Mucosa of descending colon (tissue), 3 donors: ENCODE measurements at regions not wholly inside any gene's neighbourhood (a gene's known extent, or its start where the extent isn't known, plus 50 kb on each side); places are given as distances from the start of the nearest gene placed in this dataset.

ENCODE experiments used
- ATAC-seq: fragments of 200-7000 bp; cut with Tn5 transposase; one replicate; pipeline ENCODE4 v1.9.1; 2020; ENCODE audit warnings: mild to moderate bottlenecking, moderate library complexity
- DNase-seq, 3 donors: peaks; one replicate each; pipeline ENCODE4 v3.0.0-alpha.2; 2020
- H3K36me3 ChIP-seq: fragments of 200-600 bp; one replicate; pipeline ENCODE4 v1.8.0; 2021; ENCODE audit warnings: low read depth, mild to moderate bottlenecking
- H3K4me1 ChIP-seq: fragments of 200-600 bp; one replicate; pipeline ENCODE4 v1.8.0; 2021; ENCODE audit warnings: low read depth, mild to moderate bottlenecking
- H3K4me3 ChIP-seq: fragments of 200-600 bp; one replicate; pipeline ENCODE4 v1.8.0; 2021; ENCODE audit warnings: mild to moderate bottlenecking
- H3K9me3 ChIP-seq: fragments of 200-600 bp; one replicate; pipeline ENCODE4 v1.8.0; 2021; ENCODE audit warnings: mild to moderate bottlenecking
- CTCF ChIP-seq: fragments of 200-600 bp; IDR thresholded peaks from one replicate; pipeline ENCODE4 v1.8.0; 2022; ENCODE audit warnings: antibody characterized with exemption, mild to moderate bottlenecking
- intact Hi-C, 2 donors: fragments of 100-400 bp; cut with DNase I in 1 of 2; cut with micrococcal nuclease in 1 of 2; formaldehyde crosslinking; loops; one replicate each; pipeline versions ENCODE4 v1.11.0 to v1.11.1; 2022; cut with DNase I, micrococcal nuclease
- donor health status: DM: no; HTN: no; CAD: no; lungs with moderate emphysema.
- donor health status: DM: no; HTN: no; CAD: no.
- donor health status: DM: no; HTN: yes; CAD: no.

- DNase-seq = no peak
- TF ChIP-seq CTCF = no peak
- no peak for ATAC-seq
- Histone ChIP-seq H3K36me3 (no peaks in the 10 kb centered on the region), H3K4me3 (no peak overlapping the region), H3K4me1 (no peaks in the 10 kb centered on the region), H3K9me3 (no peaks in the 10 kb centered on the region)
- intact Hi-C loops = no loop called here
These were observed 1044.4 kb downstream of the ADGRL2 start for GRCh38 chr1:82844911-82845827.

- Histone ChIP-seq H3K9me3 (no peaks in the 10 kb centered on the region), H3K36me3 (no peaks in the 10 kb centered on the region), H3K4me1 (no peaks in the 10 kb centered on the region), H3K4me3 (no peak overlapping the region)
- no peak for TF ChIP-seq CTCF
- no peak for ATAC-seq
- intact Hi-C loops = no loop called here
- no peak for DNase-seq
These were observed 1043.7 kb downstream of the ADGRL2 start for GRCh38 chr1:82844447-82844846.

- Histone ChIP-seq H3K36me3 (no peaks in the 10 kb centered on the region), H3K4me3 (no peak overlapping the region), H3K4me1 (no peaks in the 10 kb centered on the region), H3K9me3 (no peaks in the 10 kb centered on the region)
- intact Hi-C loops = no loop called here
- no peak for DNase-seq
- TF ChIP-seq CTCF = no peak
- ATAC-seq = no peak
These were observed 1043.1 kb downstream of the ADGRL2 start for GRCh38 chr1:82843876-82844275.

- TF ChIP-seq CTCF = no peak
- DNase-seq = no peak
- Histone ChIP-seq H3K4me3 (no peak overlapping the region), H3K36me3 (no peaks in the 10 kb centered on the region), H3K4me1 (no peaks in the 10 kb centered on the region), H3K9me3 (no peaks in the 10 kb centered on the region)
- intact Hi-C loops = no loop called here
- no peak for ATAC-seq
These were observed 1039.5 kb downstream of the ADGRL2 start for GRCh38 chr1:82840192-82840591.

- no peak overlapping the region for H3K4me3 ChIP-seq
- DNase-seq = no peak
- intact Hi-C loops = no loop called here
- no peak for TF ChIP-seq CTCF
- no peaks in the 10 kb centered on the region for H3K4me1 ChIP-seq
- no peaks in the 10 kb centered on the region for H3K9me3 ChIP-seq
- H3K36me3 ChIP-seq = no peaks in the 10 kb centered on the region
- ATAC-seq = no peak
These were observed 1037.2 kb downstream of the ADGRL2 start for GRCh38 chr1:82837766-82838465.
